ENCODE measurements at regions not wholly inside any gene's neighbourhood (a gene's known extent, or its start where the extent isn't known, plus 50 kb on each side); places are given as distances from the start of the nearest gene placed in this dataset.

- Histone ChIP-seq H3K9me3 (ENCODE audit: severe bottlenecking) (no peaks in the 10 kb centered on the region), H3K4me3 (ENCODE audit: low read depth, low read length) (no peak overlapping the region), H3K27me3 (ENCODE audit: insufficient read depth, low read depth, severe bottlenecking) (no peaks in the 10 kb centered on the region), H3K27ac (no peak overlapping the region), H3K36me3 (no peaks in the 10 kb centered on the region)
- DNase-seq, result no peak
- peak; percentile 21; the same call in 1 of the 2 replicates for TF ChIP-seq CTCF (IDR thresholded peaks at IDR 0.05; ENCODE audit: low read depth, low read length)
Observed at GRCh38 chr5:142222866-142223558, 101.8 kb downstream of the SPRY4 start.

- Histone ChIP-seq H3K27me3 (ENCODE audit: insufficient read depth, low read depth, severe bottlenecking) (no peaks in the 10 kb centered on the region), H3K9me3 (ENCODE audit: severe bottlenecking) (no peaks in the 10 kb centered on the region)
Observed at GRCh38 chr5:142222225-142222865, 102.5 kb downstream of the SPRY4 start.

DNA sequence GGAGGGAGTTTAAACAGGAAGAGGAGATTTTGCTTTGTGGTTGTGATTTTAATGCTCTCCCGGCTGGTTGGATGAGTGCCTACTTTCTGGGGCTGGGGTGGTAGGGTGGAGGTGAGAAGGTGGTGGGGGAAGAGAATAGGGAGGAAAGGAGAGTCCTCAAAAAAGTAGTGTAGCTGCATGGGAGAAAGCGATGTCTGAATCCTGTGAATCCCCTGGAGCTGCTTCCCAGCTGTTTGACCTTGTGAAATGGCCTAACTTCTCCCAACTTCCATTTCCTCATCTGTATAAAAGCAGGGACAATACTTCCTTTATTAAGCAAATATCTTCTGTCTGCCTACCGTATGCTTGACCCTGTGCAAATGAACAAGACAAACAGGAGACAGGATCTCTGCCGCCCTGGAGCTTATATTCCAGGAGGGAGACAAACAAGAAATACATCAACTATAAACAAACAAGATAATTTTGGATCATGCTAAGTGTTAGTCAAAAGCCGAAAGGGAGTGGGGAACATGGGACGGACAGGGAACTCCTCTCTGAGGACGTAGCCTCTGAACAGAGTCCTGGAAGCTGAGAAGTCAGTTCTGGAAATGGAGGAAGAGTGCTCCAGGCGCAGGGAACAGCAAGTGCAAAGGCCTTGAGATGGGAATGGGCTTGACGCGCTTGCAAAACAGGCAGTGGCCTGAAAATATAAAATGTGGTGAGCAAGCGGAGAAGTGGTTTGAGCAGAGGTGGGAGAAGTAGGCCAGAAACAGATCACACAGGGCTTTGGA lies 103.5 kb downstream of the SPRY4 start:
- Histone ChIP-seq H3K36me3 (no peaks in the 10 kb centered on the region), H3K9me3 (ENCODE audit: severe bottlenecking) (no peaks in the 10 kb centered on the region), H3K27me3 (ENCODE audit: insufficient read depth, low read depth, severe bottlenecking) (no peaks in the 10 kb centered on the region), H3K27ac (no peak overlapping the region), H3K4me3 (ENCODE audit: low read depth, low read length) (no peak overlapping the region)
- TF ChIP-seq CTCF (IDR thresholded peaks at IDR 0.05; ENCODE audit: low read depth, low read length), result no peak
- no peak for DNase-seq

More at GRCh38 chr5:142222225-142222865, 102.5 kb downstream of the SPRY4 start:
- no peak for TF ChIP-seq CTCF (IDR thresholded peaks at IDR 0.05; ENCODE audit: low read depth, low read length)
- H3K36me3 ChIP-seq, result no peaks in the 10 kb centered on the region
- H3K4me3 ChIP-seq (ENCODE audit: low read depth, low read length), result no peak overlapping the region
- no peak for DNase-seq
- H3K27ac ChIP-seq, result no peak overlapping the region

GRCh38 chr5:142219146-142219545 lies 105.7 kb downstream of the SPRY4 start:
- DNase-seq, result no peak
- H3K9me3 ChIP-seq (ENCODE audit: severe bottlenecking), result no peaks in the 10 kb centered on the region
- no peaks in the 10 kb centered on the region for H3K36me3 ChIP-seq
- H3K27ac ChIP-seq, result no peak overlapping the region
- no peak overlapping the region for H3K4me3 ChIP-seq (ENCODE audit: low read depth, low read length)
- TF ChIP-seq CTCF (IDR thresholded peaks at IDR 0.05; ENCODE audit: low read depth, low read length), result no peak
- H3K27me3 ChIP-seq (ENCODE audit: insufficient read depth, low read depth, severe bottlenecking), result no peaks in the 10 kb centered on the region

GRCh38 chr5:142216931-142217330 lies 107.9 kb downstream of the SPRY4 start:
- H3K4me3 ChIP-seq (ENCODE audit: low read depth, low read length), result no peak overlapping the region
- H3K36me3 ChIP-seq, result no peaks in the 10 kb centered on the region
- no peaks in the 10 kb centered on the region for H3K27me3 ChIP-seq (ENCODE audit: insufficient read depth, low read depth, severe bottlenecking)
- H3K27ac ChIP-seq, result no peak overlapping the region
- no peaks in the 10 kb centered on the region for H3K9me3 ChIP-seq (ENCODE audit: severe bottlenecking)
- DNase-seq, result no peak
- no peak for TF ChIP-seq CTCF (IDR thresholded peaks at IDR 0.05; ENCODE audit: low read depth, low read length)

All from WERI-Rb-1 (cell line).